Nephron (organoid): ENCODE measurements at regions not wholly inside any gene's neighbourhood (a gene's known extent, or its start where the extent isn't known, plus 50 kb on each side); places are given as distances from the start of the nearest gene placed in this dataset.

Source experiments
- H3K27ac Mint-ChIP-seq, 3 experiments: 2 replicates each; pipeline ENCODE4 v1.8.0; 2020; ENCODE audit warnings: mixed read lengths in 3 of 3, mild to moderate bottlenecking in 2 of 3, moderate library complexity in 1 of 3
- H3K27me3 Mint-ChIP-seq: 2 replicates; pipeline ENCODE4 v1.8.0; 2021; ENCODE audit warnings: low read depth, mild to moderate bottlenecking, moderate library complexity, mixed read lengths
- H3K36me3 Mint-ChIP-seq: 2 replicates; pipeline ENCODE4 v1.8.0; 2020; ENCODE audit warnings: low read depth, mixed read lengths
- H3K4me1 Mint-ChIP-seq: 2 replicates; pipeline ENCODE4 v1.8.0; 2020; ENCODE audit warnings: mixed read lengths
- H3K4me3 Mint-ChIP-seq, 3 experiments: 2 replicates each; pipeline ENCODE4 v1.8.0; 2020; ENCODE audit warnings: mild to moderate bottlenecking in 3 of 3, mixed read lengths in 3 of 3, moderate library complexity in 2 of 3
- H3K9me3 Mint-ChIP-seq: 2 replicates; pipeline ENCODE4 v1.8.0; 2020; ENCODE audit warnings: mixed read lengths
- CTCF ChIP-seq, 3 experiments: fragments of 200-600 bp; sonication (generic); IDR thresholded peaks; one replicate each; pipeline ENCODE4 v1.5.0; 2021; ENCODE audit warnings: antibody characterized with exemption in 3 of 3; ENCODE audit not compliant: unreplicated experiment in 3 of 3

GRCh38 chr13:74820809-74821208, 661.2 kb downstream of the TBC1D4 start:
- peaks cover 8% of the 10 kb centered on the region for H3K4me1 Mint-ChIP-seq
- H3K4me3 Mint-ChIP-seq = no peak overlapping the region
- TF ChIP-seq CTCF (IDR thresholded peaks at IDR 0.05; ENCODE audit: unreplicated experiment in 3 of 3) = no peak
- H3K27me3 Mint-ChIP-seq = no peaks in the 10 kb centered on the region
- no peaks in the 10 kb centered on the region for H3K36me3 Mint-ChIP-seq
- H3K9me3 Mint-ChIP-seq = peaks cover 3% of the 10 kb centered on the region
- no peak overlapping the region for H3K27ac Mint-ChIP-seq

GRCh38 chr13:74819549-74819948, 662.4 kb downstream of the TBC1D4 start:
- Mint-ChIP-seq H3K36me3 (no peaks in the 10 kb centered on the region), H3K27ac (no peak overlapping the region), H3K9me3 (peaks cover 10% of the 10 kb centered on the region), H3K4me1 (no peaks in the 10 kb centered on the region), H3K4me3 (no peak overlapping the region), H3K27me3 (no peaks in the 10 kb centered on the region)
- TF ChIP-seq CTCF (IDR thresholded peaks at IDR 0.05; ENCODE audit: unreplicated experiment in 3 of 3) = no peak

- H3K36me3 Mint-ChIP-seq = peaks cover 7% of the 10 kb centered on the region
- no peaks in the 10 kb centered on the region for H3K27me3 Mint-ChIP-seq
Measured at GRCh38 chr13:74816737-74817136, 665.2 kb downstream of the TBC1D4 start.

GRCh38 chr13:74796157-74796556, 662.0 kb upstream of the KLF12 start:
- H3K4me1 Mint-ChIP-seq = no peaks in the 10 kb centered on the region
- H3K9me3 Mint-ChIP-seq = peaks cover 29% of the 10 kb centered on the region
- H3K4me3 Mint-ChIP-seq = no peak overlapping the region
- H3K27ac Mint-ChIP-seq = no peak overlapping the region
- H3K36me3 Mint-ChIP-seq = no peaks in the 10 kb centered on the region
- no peaks in the 10 kb centered on the region for H3K27me3 Mint-ChIP-seq
- no peak for TF ChIP-seq CTCF (IDR thresholded peaks at IDR 0.05; ENCODE audit: unreplicated experiment in 3 of 3)

More at GRCh38 chr13:74816737-74817136, 665.2 kb downstream of the TBC1D4 start:
- TF ChIP-seq CTCF (IDR thresholded peaks at IDR 0.05; ENCODE audit: unreplicated experiment in 3 of 3) = no peak
- Mint-ChIP-seq H3K27ac (no peak overlapping the region), H3K4me3 (no peak overlapping the region), H3K4me1 (no peaks in the 10 kb centered on the region), H3K9me3 (peaks cover 27% of the 10 kb centered on the region)

GRCh38 chr13:74795526-74795925, 661.3 kb upstream of the KLF12 start:
- no peak overlapping the region for H3K4me3 Mint-ChIP-seq
- H3K27me3 Mint-ChIP-seq = no peaks in the 10 kb centered on the region
- no peak overlapping the region for H3K27ac Mint-ChIP-seq
- TF ChIP-seq CTCF (IDR thresholded peaks at IDR 0.05; ENCODE audit: unreplicated experiment in 3 of 3) = no peak
- H3K4me1 Mint-ChIP-seq = no peaks in the 10 kb centered on the region
- H3K9me3 Mint-ChIP-seq = peaks cover 34% of the 10 kb centered on the region
- no peaks in the 10 kb centered on the region for H3K36me3 Mint-ChIP-seq

GRCh38 chr13:74794582-74794981, 660.4 kb upstream of the KLF12 start:
- H3K36me3 Mint-ChIP-seq = no peaks in the 10 kb centered on the region

More at GRCh38 chr13:74794582-74794981, 660.4 kb upstream of the KLF12 start:
- Mint-ChIP-seq H3K9me3 (peaks cover 39% of the 10 kb centered on the region), H3K4me3 (no peak overlapping the region), H3K4me1 (no peaks in the 10 kb centered on the region), H3K27ac (no peak overlapping the region), H3K27me3 (no peaks in the 10 kb centered on the region)
- no peak for TF ChIP-seq CTCF (IDR thresholded peaks at IDR 0.05; ENCODE audit: unreplicated experiment in 3 of 3)
